Retinal pigment epithelial cell (primary cell): ENCODE measurements at regions not wholly inside any gene's neighbourhood (a gene's known extent, or its start where the extent isn't known, plus 50 kb on each side); places are given as distances from the start of the nearest gene placed in this dataset.
A peak's percentile ranks its signal among the peaks of the same experiment; 100 is the strongest.

Experiments used
- DNase-seq: peaks from one replicate; pipeline ENCODE4 v3.0.0-alpha.2; 2010; ENCODE audit warnings: low read depth
- H3K4me3 ChIP-seq: 2 replicates; pipeline ENCODE4 v1.5.1; 2011; ENCODE audit warnings: mild to moderate bottlenecking, low read length, control low read depth, moderate library complexity
- CTCF ChIP-seq: conservative IDR thresholded peaks from 2 replicates; pipeline ENCODE4 v1.5.1; 2011; ENCODE audit warnings: low read depth, low read length, control low read depth, inconsistent platforms

GRCh38 chr3:164927728-164928127 lies 150.6 kb downstream of the SI start:
- H3K4me3 ChIP-seq, result no peak overlapping the region
- TF ChIP-seq CTCF, result no peak
- DNase-seq, result no peak

- TF ChIP-seq CTCF, result no peak
- H3K4me3 ChIP-seq, result no peak overlapping the region
- no peak for DNase-seq
Observed at GRCh38 chr3:164918905-164919304, 159.4 kb downstream of the SI start.

GRCh38 chr3:164912916-164913315 lies 165.4 kb downstream of the SI start:
- no peak for DNase-seq
- TF ChIP-seq CTCF, result no peak
- H3K4me3 ChIP-seq, result no peak overlapping the region

- DNase-seq, result no peak
Observed at GRCh38 chr3:164903820-164904451, 174.4 kb downstream of the SI start.

GRCh38 chr3:164897342-164897741 lies 181.0 kb downstream of the SI start:
- TF ChIP-seq CTCF, result no peak
- peak; percentile 77 for DNase-seq
- no peak overlapping the region for H3K4me3 ChIP-seq

More at GRCh38 chr3:164903820-164904451, 174.4 kb downstream of the SI start:
- no peak overlapping the region for H3K4me3 ChIP-seq
- no peak for TF ChIP-seq CTCF

- no peak for TF ChIP-seq CTCF
- DNase-seq, result no peak
- no peak overlapping the region for H3K4me3 ChIP-seq
Observed at GRCh38 chr3:164890061-164890460, 188.2 kb downstream of the SI start.

GRCh38 chr3:164883171-164883570 lies 195.1 kb downstream of the SI start:
- TF ChIP-seq CTCF, result no peak
- no peak for DNase-seq
- no peak overlapping the region for H3K4me3 ChIP-seq
